ACC112 (cell line): ENCODE measurements at regions not wholly inside any gene's neighbourhood (a gene's known extent, or its start where the extent isn't known, plus 50 kb on each side); places are given as distances from the start of the nearest gene placed in this dataset.

Experiments
- H2AFZ ChIP-seq: fragments of 200-600 bp; sonication (generic); one replicate; pipeline ENCODE4 v1.6.0; 2017; ENCODE audit warnings: antibody characterized with exemption, low read length; ENCODE audit not compliant: unreplicated experiment
- H3K27ac ChIP-seq: fragments of 200-600 bp; sonication (generic); 2 replicates; pipeline ENCODE4 v1.5.1; 2014; ENCODE audit warnings: low read depth, mild to moderate bottlenecking, antibody characterized with exemption, low read length, moderate library complexity
- H3K27me3 ChIP-seq: fragments of 200-600 bp; sonication (generic); 2 replicates; pipeline ENCODE4 v1.6.1; 2014; ENCODE audit warnings: mild to moderate bottlenecking, antibody characterized with exemption, low read length, moderate library complexity, mixed read lengths; ENCODE audit not compliant: insufficient read depth
- H3K36me3 ChIP-seq: fragments of 200-600 bp; sonication (generic); 2 replicates; pipeline ENCODE4 v1.6.1; 2016; ENCODE audit warnings: mild to moderate bottlenecking, antibody characterized with exemption, low read length, moderate library complexity, mixed read lengths; ENCODE audit not compliant: insufficient read depth
- H3K4me1 ChIP-seq: fragments of 200-600 bp; sonication (generic); one replicate; pipeline ENCODE4 v1.6.1; 2016; ENCODE audit warnings: low read length, mixed read lengths; ENCODE audit not compliant: insufficient read depth, unreplicated experiment, control insufficient read depth
- H3K4me3 ChIP-seq: fragments of 200-600 bp; sonication (generic); 2 replicates; pipeline ENCODE4 v1.5.1; 2014; ENCODE audit warnings: mild to moderate bottlenecking, low read depth, low read length
- H3K79me2 ChIP-seq: fragments of 200-600 bp; sonication (generic); one replicate; pipeline ENCODE4 v1.6.0; 2016; ENCODE audit warnings: low read length; ENCODE audit not compliant: control insufficient read depth, unreplicated experiment, insufficient read depth

GRCh38 chr20:12416281-12416680 is 498.6 kb downstream of the BTBD3 start:
- Histone ChIP-seq H3K4me1 (no peaks in the 10 kb centered on the region), H3K36me3 (no peaks in the 10 kb centered on the region), H3K27ac (no peak overlapping the region), H3K4me3 (no peak overlapping the region), H3K79me2 (no peaks in the 10 kb centered on the region), H3K27me3 (no peaks in the 10 kb centered on the region), H2AFZ (no peak overlapping the region)

- H3K36me3 ChIP-seq = no peaks in the 10 kb centered on the region
- no peak overlapping the region for H3K27ac ChIP-seq
- no peak overlapping the region for H3K4me3 ChIP-seq
- H3K4me1 ChIP-seq = no peaks in the 10 kb centered on the region
- H3K79me2 ChIP-seq = no peaks in the 10 kb centered on the region
- H3K27me3 ChIP-seq = no peaks in the 10 kb centered on the region
- no peak overlapping the region for H2AFZ ChIP-seq
Observed at GRCh38 chr20:12433724-12434123, 516.0 kb downstream of the BTBD3 start.

- H3K27ac ChIP-seq = no peak overlapping the region
- no peaks in the 10 kb centered on the region for H3K27me3 ChIP-seq
- no peaks in the 10 kb centered on the region for H3K79me2 ChIP-seq
- no peaks in the 10 kb centered on the region for H3K4me1 ChIP-seq
- no peaks in the 10 kb centered on the region for H3K36me3 ChIP-seq
- H2AFZ ChIP-seq = no peak overlapping the region
- no peak overlapping the region for H3K4me3 ChIP-seq
Observed at GRCh38 chr20:12434672-12435071, 517.0 kb downstream of the BTBD3 start.

GRCh38 chr20:12435268-12435667 is 517.6 kb downstream of the BTBD3 start:
- H3K27me3 ChIP-seq = no peaks in the 10 kb centered on the region

GRCh38 chr20:12453711-12454110 is 536.0 kb downstream of the BTBD3 start:
- Histone ChIP-seq H3K27ac (no peak overlapping the region), H2AFZ (no peak overlapping the region), H3K27me3 (no peaks in the 10 kb centered on the region), H3K4me3 (no peak overlapping the region), H3K4me1 (no peaks in the 10 kb centered on the region), H3K36me3 (no peaks in the 10 kb centered on the region), H3K79me2 (no peaks in the 10 kb centered on the region)

More at GRCh38 chr20:12435268-12435667, 517.6 kb downstream of the BTBD3 start:
- Histone ChIP-seq H2AFZ (no peak overlapping the region), H3K4me1 (no peaks in the 10 kb centered on the region), H3K36me3 (no peaks in the 10 kb centered on the region), H3K79me2 (no peaks in the 10 kb centered on the region), H3K4me3 (no peak overlapping the region), H3K27ac (no peak overlapping the region)

GRCh38 chr20:12455148-12455547 is 537.5 kb downstream of the BTBD3 start:
- no peak overlapping the region for H3K27ac ChIP-seq
- no peaks in the 10 kb centered on the region for H3K36me3 ChIP-seq
- no peaks in the 10 kb centered on the region for H3K4me1 ChIP-seq
- H3K79me2 ChIP-seq = no peaks in the 10 kb centered on the region
- no peak overlapping the region for H3K4me3 ChIP-seq
- H2AFZ ChIP-seq = no peak overlapping the region
- H3K27me3 ChIP-seq = no peaks in the 10 kb centered on the region

GRCh38 chr20:12458241-12458640 is 540.5 kb downstream of the BTBD3 start:
- no peak overlapping the region for H3K4me3 ChIP-seq
- no peaks in the 10 kb centered on the region for H3K4me1 ChIP-seq
- no peak overlapping the region for H3K27ac ChIP-seq
- H3K36me3 ChIP-seq = no peaks in the 10 kb centered on the region
- H2AFZ ChIP-seq = no peak overlapping the region
- H3K27me3 ChIP-seq = no peaks in the 10 kb centered on the region
- no peaks in the 10 kb centered on the region for H3K79me2 ChIP-seq

GRCh38 chr20:12464036-12464435 is 544.7 kb upstream of the SPTLC3 start:
- Histone ChIP-seq H2AFZ (no peak overlapping the region), H3K4me3 (no peak overlapping the region), H3K36me3 (no peaks in the 10 kb centered on the region), H3K27me3 (no peaks in the 10 kb centered on the region), H3K79me2 (no peaks in the 10 kb centered on the region), H3K27ac (no peak overlapping the region), H3K4me1 (no peaks in the 10 kb centered on the region)

GRCh38 chr20:12466915-12467314 is 541.9 kb upstream of the SPTLC3 start:
- Histone ChIP-seq H3K79me2 (no peaks in the 10 kb centered on the region), H3K36me3 (no peaks in the 10 kb centered on the region), H3K4me1 (no peaks in the 10 kb centered on the region), H3K4me3 (no peak overlapping the region), H2AFZ (no peak overlapping the region), H3K27me3 (no peaks in the 10 kb centered on the region), H3K27ac (no peak overlapping the region)

GRCh38 chr20:12467758-12468157 is 541.0 kb upstream of the SPTLC3 start:
- no peaks in the 10 kb centered on the region for H3K4me1 ChIP-seq
- H3K27ac ChIP-seq = no peak overlapping the region
- no peaks in the 10 kb centered on the region for H3K79me2 ChIP-seq
- no peak overlapping the region for H2AFZ ChIP-seq
- no peaks in the 10 kb centered on the region for H3K36me3 ChIP-seq
- H3K4me3 ChIP-seq = no peak overlapping the region
- no peaks in the 10 kb centered on the region for H3K27me3 ChIP-seq

- Histone ChIP-seq H2AFZ (no peak overlapping the region), H3K36me3 (no peaks in the 10 kb centered on the region), H3K27ac (no peak overlapping the region), H3K4me3 (no peak overlapping the region), H3K79me2 (no peaks in the 10 kb centered on the region), H3K27me3 (no peaks in the 10 kb centered on the region), H3K4me1 (no peaks in the 10 kb centered on the region)
Observed at GRCh38 chr20:12482661-12483060, 526.1 kb upstream of the SPTLC3 start.
